ENCODE measurements at regions not wholly inside any gene's neighbourhood (a gene's known extent, or its start where the extent isn't known, plus 50 kb on each side); places are given as distances from the start of the nearest gene placed in this dataset.
"Not testable (repeated sequence)": the region's sequence is repeated elsewhere in the genome, so short reads cannot be mapped to it uniquely, and the experiment has no call there.

- DNase-seq = no peak
Measured at GRCh38 chr14:89564989-89565388, 148.0 kb upstream of the FOXN3 start.

DNA sequence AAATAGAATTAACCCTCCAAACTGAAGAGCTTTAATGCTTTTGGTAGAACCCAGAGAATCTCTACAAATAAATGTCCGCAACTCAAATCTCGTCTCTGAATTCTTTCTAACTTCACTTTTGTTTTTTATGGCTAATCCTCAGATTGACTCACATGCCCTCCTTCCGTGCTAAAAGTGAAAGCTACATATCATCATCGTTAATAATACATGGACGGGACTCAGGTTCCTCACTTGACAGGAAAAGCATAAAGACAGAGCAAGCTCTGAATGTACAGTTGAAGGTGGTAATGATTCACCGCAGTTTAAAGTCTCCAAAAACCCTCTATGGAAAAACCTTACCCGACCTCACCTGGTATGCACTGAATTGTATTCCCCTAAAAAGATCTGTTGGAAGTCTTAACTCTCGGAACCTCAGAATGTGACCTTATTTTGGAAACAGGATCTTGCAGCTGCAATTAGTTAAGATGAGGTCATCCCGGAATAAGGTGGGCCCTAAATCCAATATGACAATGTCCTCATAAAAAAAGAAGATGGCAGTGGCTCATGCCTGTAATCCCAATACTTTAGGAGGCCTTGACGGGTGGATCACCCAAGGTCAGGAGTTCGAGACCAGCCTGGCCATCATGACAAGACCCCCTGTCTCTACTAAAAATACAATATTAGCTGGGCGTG, 147.4 kb upstream of the FOXN3 start:
- no peak for DNase-seq

GRCh38 chr14:89563471-89563870, 146.4 kb upstream of the FOXN3 start:
- no peak for DNase-seq

GRCh38 chr14:89551955-89552354, 134.9 kb upstream of the FOXN3 start:
- no peak for DNase-seq

DNA sequence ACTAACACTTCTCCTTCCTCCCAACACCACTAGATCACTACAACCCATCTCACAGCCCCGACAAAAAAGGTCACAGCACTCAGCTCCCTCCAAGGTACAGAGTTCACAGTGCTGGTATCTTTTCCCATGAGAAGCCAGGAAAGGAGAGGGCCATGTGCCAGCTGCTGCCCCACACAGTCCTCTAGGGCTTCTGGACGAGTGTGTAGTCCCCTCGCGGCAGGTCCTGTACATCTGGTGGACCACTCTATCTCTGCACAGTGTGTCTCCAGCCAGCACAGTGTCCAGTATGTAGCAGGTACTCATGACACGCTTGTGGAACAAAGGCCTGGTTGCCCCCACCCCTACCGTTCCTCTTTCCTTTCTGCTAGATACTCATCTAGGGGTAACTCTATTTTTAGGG, 134.4 kb upstream of the FOXN3 start:
- no peak for DNase-seq

GRCh38 chr14:89550821-89551220, 133.8 kb upstream of the FOXN3 start:
- DNase-seq = no peak

DNA sequence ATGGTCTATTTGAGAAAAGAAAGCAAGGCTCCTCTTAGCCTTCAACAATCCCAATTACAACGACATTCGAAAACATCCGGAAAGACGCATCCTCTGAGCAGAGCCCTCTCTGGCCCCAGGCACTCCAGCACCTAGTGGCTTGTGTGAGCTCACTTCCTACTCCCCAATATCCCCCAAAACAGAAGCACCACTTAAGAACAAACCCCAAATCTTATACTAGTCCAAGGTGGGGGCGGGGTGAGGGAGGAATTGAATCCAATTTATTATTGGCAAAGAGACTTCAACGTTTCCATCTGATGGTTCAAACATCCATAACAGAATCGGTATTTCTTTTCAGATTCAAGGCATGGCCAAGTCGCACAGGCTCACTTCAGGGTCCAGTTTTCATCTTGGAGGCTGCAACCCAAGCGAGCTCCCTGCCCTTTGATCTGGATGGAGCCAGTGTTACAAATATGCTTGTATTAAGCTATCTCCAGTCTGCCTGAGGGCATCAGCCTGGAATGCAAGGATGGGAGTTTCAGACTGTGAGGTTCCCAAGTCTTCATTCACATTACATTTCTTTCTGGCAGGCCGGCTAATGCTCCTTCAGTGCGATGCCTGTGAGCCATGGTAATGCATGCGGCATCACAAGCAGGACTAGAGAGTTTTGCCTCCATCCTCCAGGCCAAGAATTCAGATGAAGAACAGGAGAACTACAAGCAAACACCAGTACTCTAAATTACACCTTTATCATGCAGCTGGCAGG, 132.5 kb upstream of the FOXN3 start:
- no peak for DNase-seq

DNA sequence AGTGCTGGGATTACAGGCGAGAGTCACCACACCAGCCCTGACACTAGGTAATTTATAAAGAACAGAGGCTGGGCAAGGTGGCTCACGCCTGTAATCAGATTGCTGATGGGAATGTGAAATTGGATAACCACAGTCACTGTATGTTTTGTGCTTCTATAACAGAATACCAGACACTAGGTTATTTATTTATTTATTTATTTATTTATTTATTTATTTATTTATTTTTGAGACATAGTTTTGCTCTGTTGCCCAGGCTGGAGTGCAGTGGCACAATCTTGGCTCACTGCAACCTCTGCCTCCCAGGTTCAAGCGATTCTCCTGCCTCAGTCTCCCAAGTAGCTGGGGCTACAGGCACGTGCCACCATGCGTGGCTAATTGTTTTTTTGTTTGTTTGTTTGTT, 130.0 kb upstream of the FOXN3 start:
- DNase-seq = not testable (repeated sequence)

GRCh38 chr14:89544636-89545301, 127.7 kb upstream of the FOXN3 start:
- no peak for DNase-seq

- DNase-seq = no peak
Measured at GRCh38 chr14:89543425-89543790, 126.4 kb upstream of the FOXN3 start.

- no peak for DNase-seq
Measured at GRCh38 chr14:89542786-89543424, 125.9 kb upstream of the FOXN3 start.

DNA sequence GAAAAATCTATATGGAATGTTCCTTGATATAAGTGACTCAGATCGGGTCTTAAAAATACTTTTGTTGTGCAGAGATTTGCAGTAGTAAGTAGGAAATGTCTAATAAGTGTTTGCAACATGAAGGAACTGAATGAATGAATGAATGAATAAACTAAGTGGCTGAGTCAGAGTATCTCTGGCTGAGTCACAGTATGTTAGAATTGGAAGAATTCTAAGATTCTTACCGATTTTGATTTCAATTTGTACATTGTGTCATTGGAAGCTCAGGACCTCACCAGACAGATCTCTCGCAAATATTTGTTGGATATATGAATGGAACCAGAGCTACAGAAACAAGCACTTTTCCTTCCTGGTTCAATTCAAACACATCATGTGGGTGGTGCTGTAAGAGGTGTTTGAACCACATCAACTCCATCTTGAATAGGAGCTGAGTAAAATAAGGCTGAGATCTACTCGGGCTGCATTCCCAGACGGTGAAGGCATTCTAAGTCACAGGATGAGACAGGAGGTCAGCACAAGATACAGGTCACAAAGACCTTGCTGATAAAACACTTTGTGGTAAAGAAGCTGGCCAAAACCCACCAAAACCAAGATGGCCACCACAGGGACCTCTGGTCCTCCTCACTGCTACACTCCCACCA, 123.9 kb upstream of the FOXN3 start:
- DNase-seq = no peak

- no peak for DNase-seq
Measured at GRCh38 chr14:89540009-89540829, 123.2 kb upstream of the FOXN3 start.

DNA sequence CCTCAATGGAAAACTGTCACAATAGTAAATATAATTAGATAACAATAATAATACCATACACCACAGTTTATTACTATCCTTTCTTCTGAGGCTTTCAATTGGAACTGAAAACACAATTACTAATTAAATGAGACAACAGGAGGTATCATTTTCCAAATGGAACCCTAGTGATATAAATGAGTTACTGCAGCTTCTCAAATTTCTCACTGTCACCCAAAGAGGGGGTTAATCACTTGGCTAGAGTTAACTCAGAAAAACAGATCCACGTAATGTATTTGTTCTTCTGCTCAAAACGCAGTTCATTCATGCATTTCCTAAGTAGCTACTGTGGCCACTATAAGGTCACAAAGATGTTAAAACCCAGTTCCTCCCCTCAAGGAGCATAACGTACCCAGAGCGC, 120.9 kb upstream of the FOXN3 start:
- no peak for DNase-seq

- DNase-seq = no peak
Measured at GRCh38 chr14:89534902-89535685, 118.1 kb upstream of the FOXN3 start.

DNA sequence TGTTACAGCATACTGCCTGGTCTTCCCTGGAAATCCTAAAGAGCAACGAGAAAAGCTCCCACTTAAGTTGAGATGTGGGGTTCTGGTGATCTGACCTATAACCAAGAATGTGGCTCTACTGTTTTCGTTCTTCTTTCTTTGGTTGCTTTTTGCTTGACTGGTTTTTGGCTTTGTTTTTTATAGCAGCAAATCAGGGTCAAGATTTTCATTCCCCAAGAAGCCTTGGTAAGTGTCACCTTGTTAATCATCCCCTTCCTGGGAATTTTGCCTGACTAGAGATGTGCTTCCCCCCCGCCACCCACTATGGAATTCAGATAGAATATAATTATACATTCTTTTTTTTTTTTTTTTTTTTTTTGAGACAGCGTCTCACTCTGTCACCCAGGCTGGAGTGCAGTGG, 116.7 kb upstream of the FOXN3 start:
- no peak for DNase-seq

GRCh38 chr14:89533136-89533535, 116.1 kb upstream of the FOXN3 start:
- no peak for DNase-seq

GRCh38 chr14:89531661-89532335, 114.8 kb upstream of the FOXN3 start:
- DNase-seq = no peak

DNA sequence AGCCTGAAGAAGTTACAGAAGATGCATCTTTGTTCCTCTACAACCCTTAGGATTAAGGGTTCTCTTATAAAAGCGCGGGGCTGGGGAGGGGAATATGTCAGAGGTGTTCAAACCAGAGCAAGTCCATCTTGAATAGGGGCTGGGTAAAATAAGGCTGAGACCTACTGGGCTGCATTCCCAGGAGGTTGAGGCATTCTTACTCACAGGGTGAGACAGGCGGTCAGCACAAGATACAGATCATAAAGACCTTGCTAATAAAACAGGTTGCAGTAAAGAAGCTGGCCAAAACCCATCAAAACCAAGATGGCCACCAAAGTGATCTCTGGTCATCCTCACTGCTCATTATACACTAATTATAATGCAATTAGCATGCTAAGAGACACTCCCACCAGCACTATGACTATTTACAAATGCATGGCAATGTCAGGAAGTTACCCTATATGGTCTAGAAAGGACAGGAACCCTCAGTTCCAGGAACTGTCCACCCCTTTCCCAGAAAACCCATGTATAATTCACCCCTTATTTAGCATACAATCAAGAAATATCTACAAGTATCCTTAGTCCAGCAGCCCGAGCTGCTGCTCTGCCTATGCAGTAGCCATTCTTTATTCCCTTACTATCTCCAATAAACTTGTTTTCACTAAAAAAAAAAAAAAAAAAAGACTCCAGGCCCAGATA, 108.1 kb upstream of the FOXN3 start:
- no peak for DNase-seq

DNA sequence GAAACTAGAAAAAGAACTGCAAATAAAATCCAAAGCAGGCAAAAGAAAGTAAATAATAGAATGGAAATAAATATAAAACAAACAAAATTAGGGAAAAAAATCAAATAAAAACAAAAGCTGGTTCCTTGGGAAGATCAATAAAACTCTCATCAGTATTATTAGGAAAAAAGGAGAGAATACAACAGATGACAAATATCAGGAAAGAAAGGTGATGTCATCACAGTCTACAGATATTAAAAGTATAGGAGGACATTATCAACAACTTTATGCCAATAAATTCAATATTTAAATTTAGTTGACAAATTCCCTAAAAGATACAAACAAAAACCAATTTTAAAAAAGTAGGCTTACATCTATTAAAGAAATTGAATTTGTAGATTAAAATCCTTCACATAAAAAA, 107.4 kb upstream of the FOXN3 start:
- no peak for DNase-seq

Data from T-helper 1 cell (primary cell).